ENCODE measurements at regions not wholly inside any gene's neighbourhood (a gene's known extent, or its start where the extent isn't known, plus 50 kb on each side); places are given as distances from the start of the nearest gene placed in this dataset.

- H3K4me3 ChIP-seq (ENCODE audit: low read length) = no peak overlapping the region
- H3K79me2 ChIP-seq (ENCODE audit: low read length) = no peaks in the 10 kb centered on the region
- H3K36me3 ChIP-seq (replicated peaks; ENCODE audit: insufficient read depth, low read length) = no peaks in the 10 kb centered on the region
- no peaks in the 10 kb centered on the region for H4K20me1 ChIP-seq (ENCODE audit: insufficient read depth, low read length)
- H3K27ac ChIP-seq (ENCODE audit: low read length) = no peak overlapping the region
- DNase-seq = no peak
- H3K4me1 ChIP-seq (ENCODE audit: low read length) = no peaks in the 10 kb centered on the region
- H3K9me2 ChIP-seq (replicated peaks; ENCODE audit: insufficient read depth, low read length) = no peaks in the 10 kb centered on the region
- H3K9ac ChIP-seq (ENCODE audit: low read length) = no peak overlapping the region
- H2AFZ ChIP-seq (ENCODE audit: low read length) = no peak overlapping the region
- H3F3A ChIP-seq (ENCODE audit: insufficient read depth, low read length) = no peaks in the 10 kb centered on the region
- H3K4me2 ChIP-seq (ENCODE audit: low read depth, low read length) = no peak overlapping the region
- no peaks in the 10 kb centered on the region for H3K27me3 ChIP-seq (replicated peaks; ENCODE audit: insufficient read depth, low read length)
- TF ChIP-seq EZH2 (optimal IDR thresholded peaks at IDR 0.05; ENCODE audit: low read depth, low read length) (no peak), EZH2phosphoT487 (IDR thresholded peaks at IDR 0.05; ENCODE audit: low read length) (no peak)
- TF ChIP-seq, protein P1, sequence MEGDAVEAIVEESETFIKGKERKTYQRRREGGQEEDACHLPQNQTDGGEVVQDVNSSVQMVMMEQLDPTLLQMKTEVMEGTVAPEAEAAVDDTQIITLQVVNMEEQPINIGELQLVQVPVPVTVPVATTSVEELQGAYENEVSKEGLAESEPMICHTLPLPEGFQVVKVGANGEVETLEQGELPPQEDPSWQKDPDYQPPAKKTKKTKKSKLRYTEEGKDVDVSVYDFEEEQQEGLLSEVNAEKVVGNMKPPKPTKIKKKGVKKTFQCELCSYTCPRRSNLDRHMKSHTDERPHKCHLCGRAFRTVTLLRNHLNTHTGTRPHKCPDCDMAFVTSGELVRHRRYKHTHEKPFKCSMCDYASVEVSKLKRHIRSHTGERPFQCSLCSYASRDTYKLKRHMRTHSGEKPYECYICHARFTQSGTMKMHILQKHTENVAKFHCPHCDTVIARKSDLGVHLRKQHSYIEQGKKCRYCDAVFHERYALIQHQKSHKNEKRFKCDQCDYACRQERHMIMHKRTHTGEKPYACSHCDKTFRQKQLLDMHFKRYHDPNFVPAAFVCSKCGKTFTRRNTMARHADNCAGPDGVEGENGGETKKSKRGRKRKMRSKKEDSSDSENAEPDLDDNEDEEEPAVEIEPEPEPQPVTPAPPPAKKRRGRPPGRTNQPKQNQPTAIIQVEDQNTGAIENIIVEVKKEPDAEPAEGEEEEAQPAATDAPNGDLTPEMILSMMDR (IDR thresholded peaks at IDR 0.05; ENCODE audit: low read length) = no peak
- no peaks in the 10 kb centered on the region for H3K9me3 ChIP-seq (replicated peaks; ENCODE audit: insufficient read depth, low read length)
Measured at GRCh38 chr22:48781868-48782267, 1045.8 kb downstream of the BRD1 start.

DNA sequence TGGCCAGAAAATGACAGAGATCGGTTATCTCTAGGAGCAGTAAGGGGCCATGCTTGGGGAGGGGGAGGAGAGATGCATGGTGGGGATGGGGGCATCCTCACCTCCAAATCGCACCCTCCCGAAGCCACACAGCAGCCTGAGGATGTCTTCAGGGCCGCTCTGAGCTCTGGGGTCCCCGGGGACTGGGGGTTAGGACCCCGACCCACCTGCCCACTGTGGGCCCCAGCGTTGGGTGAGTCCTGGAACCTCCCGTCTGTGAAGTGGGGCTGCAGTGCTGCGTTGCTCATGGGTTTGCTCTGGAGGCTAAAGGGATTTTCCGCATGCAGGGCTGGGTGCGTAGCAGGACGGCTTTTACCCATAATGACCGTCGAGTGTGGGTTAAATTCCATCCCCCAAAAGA lies 1046.3 kb downstream of the BRD1 start:
- Histone ChIP-seq H3K9me3 (replicated peaks; ENCODE audit: insufficient read depth, low read length) (0 out of 2 replicates have a peak, but pooled peaks cover under 1% of the 10 kb centered on the region), H3K79me2 (ENCODE audit: low read length) (no peaks in the 10 kb centered on the region), H3K27ac (ENCODE audit: low read length) (no peak overlapping the region), H3K4me1 (ENCODE audit: low read length) (no peaks in the 10 kb centered on the region), H4K20me1 (ENCODE audit: insufficient read depth, low read length) (no peaks in the 10 kb centered on the region), H3F3A (ENCODE audit: insufficient read depth, low read length) (no peaks in the 10 kb centered on the region), H3K9ac (ENCODE audit: low read length) (no peak overlapping the region), H3K9me2 (replicated peaks; ENCODE audit: insufficient read depth, low read length) (no peaks in the 10 kb centered on the region), H3K4me3 (ENCODE audit: low read length) (no peak overlapping the region), H3K36me3 (replicated peaks; ENCODE audit: insufficient read depth, low read length) (no peaks in the 10 kb centered on the region), H3K27me3 (replicated peaks; ENCODE audit: insufficient read depth, low read length) (no peaks in the 10 kb centered on the region), H3K4me2 (ENCODE audit: low read depth, low read length) (no peak overlapping the region), H2AFZ (ENCODE audit: low read length) (no peak overlapping the region)
- no peak for TF ChIP-seq EZH2 (optimal IDR thresholded peaks at IDR 0.05; ENCODE audit: low read depth, low read length)
- TF ChIP-seq, protein P1 (IDR thresholded peaks at IDR 0.05; ENCODE audit: low read length) = no peak
- DNase-seq = no peak

DNA sequence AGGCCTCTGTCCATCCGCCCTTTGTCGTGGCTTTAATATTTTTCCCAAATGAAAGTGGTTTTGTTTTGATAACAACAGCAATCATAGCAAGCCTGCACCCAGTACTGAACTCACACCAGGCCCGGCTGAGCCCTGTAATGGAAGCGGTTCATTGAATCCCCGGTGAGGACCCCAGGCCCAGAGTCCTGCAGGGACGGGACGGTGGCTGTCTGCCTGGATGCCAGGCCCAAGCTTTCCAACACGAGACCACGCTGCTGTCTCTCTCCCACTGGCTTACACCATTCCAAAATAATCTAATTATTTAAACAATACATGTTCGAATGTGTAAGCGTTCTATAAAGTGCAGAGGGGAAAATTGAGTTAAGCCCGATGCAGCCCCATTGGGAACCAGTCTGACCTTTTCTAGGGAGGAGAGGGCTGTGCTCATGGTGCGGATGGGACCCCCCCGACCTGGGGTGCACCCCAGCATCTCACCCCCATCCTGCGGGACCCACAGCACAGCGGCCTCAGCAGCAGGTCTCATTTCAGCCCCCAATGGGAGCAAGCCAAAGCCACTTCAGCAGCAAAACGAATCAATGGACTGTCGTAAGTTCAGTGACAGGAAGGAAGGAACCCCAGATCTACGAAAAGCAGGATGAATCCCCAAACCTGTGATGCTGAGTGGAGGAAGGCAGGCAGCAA lies 1046.9 kb downstream of the BRD1 start:
- Histone ChIP-seq H3K9me2 (replicated peaks; ENCODE audit: insufficient read depth, low read length) (no peaks in the 10 kb centered on the region), H3K4me3 (ENCODE audit: low read length) (no peak overlapping the region), H3K9me3 (replicated peaks; ENCODE audit: insufficient read depth, low read length) (0 out of 2 replicates have a peak, but pooled peaks cover 2% of the 10 kb centered on the region), H4K20me1 (ENCODE audit: insufficient read depth, low read length) (no peaks in the 10 kb centered on the region), H3K4me1 (ENCODE audit: low read length) (no peaks in the 10 kb centered on the region), H3K4me2 (ENCODE audit: low read depth, low read length) (no peak overlapping the region), H2AFZ (ENCODE audit: low read length) (no peak overlapping the region), H3K27ac (ENCODE audit: low read length) (no peak overlapping the region), H3K79me2 (ENCODE audit: low read length) (no peaks in the 10 kb centered on the region), H3K36me3 (replicated peaks; ENCODE audit: insufficient read depth, low read length) (no peaks in the 10 kb centered on the region), H3K27me3 (replicated peaks; ENCODE audit: insufficient read depth, low read length) (no peaks in the 10 kb centered on the region), H3K9ac (ENCODE audit: low read length) (no peak overlapping the region), H3F3A (ENCODE audit: insufficient read depth, low read length) (no peaks in the 10 kb centered on the region)
- TF ChIP-seq, protein P1 (IDR thresholded peaks at IDR 0.05; ENCODE audit: low read length) = no peak
- TF ChIP-seq EZH2 (optimal IDR thresholded peaks at IDR 0.05; ENCODE audit: low read depth, low read length) = no peak
- TF ChIP-seq EZH2phosphoT487 (IDR thresholded peaks at IDR 0.05; ENCODE audit: low read length) = no peak
- DNase-seq = no peak

All from MM.1S (cell line).